Retinal pigment epithelial cell (primary cell): ENCODE measurements at regions not wholly inside any gene's neighbourhood (a gene's known extent, or its start where the extent isn't known, plus 50 kb on each side); places are given as distances from the start of the nearest gene placed in this dataset.
"Not testable (repeated sequence)": the region's sequence is repeated elsewhere in the genome, so short reads cannot be mapped to it uniquely, and the experiment has no call there.

Experiments
- DNase-seq: peaks from one replicate; pipeline ENCODE4 v3.0.0-alpha.2; 2010; ENCODE audit warnings: low read depth
- H3K4me3 ChIP-seq: 2 replicates; pipeline ENCODE4 v1.5.1; 2011; ENCODE audit warnings: mild to moderate bottlenecking, low read length, control low read depth, moderate library complexity
- CTCF ChIP-seq: conservative IDR thresholded peaks from 2 replicates; pipeline ENCODE4 v1.5.1; 2011; ENCODE audit warnings: low read depth, low read length, control low read depth, inconsistent platforms

GRCh38 chr3:72617424-72618024, 230.7 kb downstream of the SHQ1 start:
- DNase-seq, result no peak
- TF ChIP-seq CTCF, result no peak
- H3K4me3 ChIP-seq, result no peak overlapping the region

GRCh38 chr3:72615776-72616175, 232.5 kb downstream of the SHQ1 start:
- no peak for TF ChIP-seq CTCF
- H3K4me3 ChIP-seq, result no peak overlapping the region
- DNase-seq, result no peak

- no peak for DNase-seq
- no peak for TF ChIP-seq CTCF
- no peak overlapping the region for H3K4me3 ChIP-seq
Measured at GRCh38 chr3:72615182-72615581, 233.1 kb downstream of the SHQ1 start.

GRCh38 chr3:72614394-72615074, 233.7 kb downstream of the SHQ1 start:
- DNase-seq, result no peak
- no peak overlapping the region for H3K4me3 ChIP-seq
- no peak for TF ChIP-seq CTCF

- no peak for DNase-seq
- H3K4me3 ChIP-seq, result no peak overlapping the region
Measured at GRCh38 chr3:72613871-72614270, 234.4 kb downstream of the SHQ1 start.

GRCh38 chr3:72609114-72609513, 239.1 kb downstream of the SHQ1 start:
- not testable (repeated sequence) for DNase-seq, H3K4me3 ChIP-seq

More at GRCh38 chr3:72613871-72614270, 234.4 kb downstream of the SHQ1 start:
- no peak for TF ChIP-seq CTCF

GRCh38 chr3:72606005-72606800, 242.0 kb downstream of the SHQ1 start:
- no peak overlapping the region for H3K4me3 ChIP-seq
- TF ChIP-seq CTCF, result no peak
- DNase-seq, result no peak
